Astrocyte (in vitro differentiated cells and primary cell): ENCODE measurements at regions not wholly inside any gene's neighbourhood (a gene's known extent, or its start where the extent isn't known, plus 50 kb on each side); places are given as distances from the start of the nearest gene placed in this dataset.

Experiments used
- EZH2 ChIP-seq: IDR thresholded peaks from 2 replicates; pipeline ENCODE4 v1.6.1; 2012; ENCODE audit warnings: mild to moderate bottlenecking, low read length, inconsistent platforms; ENCODE audit not compliant: insufficient read depth
- TF ChIP-seq, protein P1 (sequence below): IDR thresholded peaks from 2 replicates; pipeline ENCODE4 v1.5.1; 2011; ENCODE audit warnings: low read depth, mild to moderate bottlenecking, inconsistent platforms, low read length, moderate library complexity; ENCODE audit not compliant: insufficient read depth

GRCh38 chr2:63678551-63678950, 89.8 kb downstream of the MDH1 start:
- TF ChIP-seq, protein P1, sequence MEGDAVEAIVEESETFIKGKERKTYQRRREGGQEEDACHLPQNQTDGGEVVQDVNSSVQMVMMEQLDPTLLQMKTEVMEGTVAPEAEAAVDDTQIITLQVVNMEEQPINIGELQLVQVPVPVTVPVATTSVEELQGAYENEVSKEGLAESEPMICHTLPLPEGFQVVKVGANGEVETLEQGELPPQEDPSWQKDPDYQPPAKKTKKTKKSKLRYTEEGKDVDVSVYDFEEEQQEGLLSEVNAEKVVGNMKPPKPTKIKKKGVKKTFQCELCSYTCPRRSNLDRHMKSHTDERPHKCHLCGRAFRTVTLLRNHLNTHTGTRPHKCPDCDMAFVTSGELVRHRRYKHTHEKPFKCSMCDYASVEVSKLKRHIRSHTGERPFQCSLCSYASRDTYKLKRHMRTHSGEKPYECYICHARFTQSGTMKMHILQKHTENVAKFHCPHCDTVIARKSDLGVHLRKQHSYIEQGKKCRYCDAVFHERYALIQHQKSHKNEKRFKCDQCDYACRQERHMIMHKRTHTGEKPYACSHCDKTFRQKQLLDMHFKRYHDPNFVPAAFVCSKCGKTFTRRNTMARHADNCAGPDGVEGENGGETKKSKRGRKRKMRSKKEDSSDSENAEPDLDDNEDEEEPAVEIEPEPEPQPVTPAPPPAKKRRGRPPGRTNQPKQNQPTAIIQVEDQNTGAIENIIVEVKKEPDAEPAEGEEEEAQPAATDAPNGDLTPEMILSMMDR, result no peak
- TF ChIP-seq EZH2, result no peak
